BLaER1 treated with 17β-estradiol and CSF1 and Interleukin-3, amounts not matched to agents 10 nM and 100 nM (cell line): ENCODE measurements at regions not wholly inside any gene's neighbourhood (a gene's known extent, or its start where the extent isn't known, plus 50 kb on each side); places are given as distances from the start of the nearest gene placed in this dataset.

ENCODE experiments used
- H3K27ac ChIP-seq, 11 experiments: shearing (Covaris generic); formaldehyde crosslinking; 2 replicates each; pipeline ENCODE4 v1.8.1; 2022
- H3K27me3 ChIP-seq, 11 experiments: shearing (Covaris generic); formaldehyde crosslinking; 2 replicates each; pipeline ENCODE4 v1.8.1; 2022
- H3K36me3 ChIP-seq, 11 experiments: shearing (Covaris generic); formaldehyde crosslinking; 2 replicates each; pipeline ENCODE4 v1.8.1; 2022
- H3K4me1 ChIP-seq, 10 experiments: shearing (Covaris generic); formaldehyde crosslinking; 2 replicates each; pipeline ENCODE4 v1.8.1; 2022
- H3K4me2 ChIP-seq, 11 experiments: shearing (Covaris generic); formaldehyde crosslinking; 2 replicates each; pipeline ENCODE4 v1.8.1; 2022
- H3K4me3 ChIP-seq, 10 experiments: shearing (Covaris generic); formaldehyde crosslinking; 2 replicates each; pipeline ENCODE4 v1.8.1; 2022
- H3K9ac ChIP-seq, 11 experiments: shearing (Covaris generic); formaldehyde crosslinking; 2 replicates each; pipeline ENCODE4 v1.8.1; 2022
- H3K9me3 ChIP-seq, 11 experiments: shearing (Covaris generic); formaldehyde crosslinking; replicated peaks in 1 of 11; 2 replicates each; pipeline ENCODE4 v1.8.1; 2022
- H4K20me1 ChIP-seq, 11 experiments: shearing (Covaris generic); formaldehyde crosslinking; 2 replicates each; pipeline ENCODE4 v1.8.1; 2022
- Cebpa-rat ChIP-seq, 11 experiments: shearing (Covaris generic); IDR thresholded peaks; 2 replicates each; pipeline ENCODE4 v1.8.1; 2022

GRCh38 chr6:78810146-78810545 lies 57.2 kb upstream of the IRAK1BP1 start:
- no peaks in the 10 kb centered on the region for H3K9me3 ChIP-seq
- H3K4me2 ChIP-seq, result no peak overlapping the region
- H3K4me1 ChIP-seq, result no peaks in the 10 kb centered on the region
- TF ChIP-seq Cebpa-rat (IDR thresholded peaks at IDR 0.05), result no peak
- no peak overlapping the region for H3K9ac ChIP-seq
- no peaks in the 10 kb centered on the region for H3K36me3 ChIP-seq
- H3K27me3 ChIP-seq, result no peaks in the 10 kb centered on the region
- no peak overlapping the region for H3K4me3 ChIP-seq
- no peaks in the 10 kb centered on the region for H4K20me1 ChIP-seq
- H3K27ac ChIP-seq, result no peak overlapping the region

DNA sequence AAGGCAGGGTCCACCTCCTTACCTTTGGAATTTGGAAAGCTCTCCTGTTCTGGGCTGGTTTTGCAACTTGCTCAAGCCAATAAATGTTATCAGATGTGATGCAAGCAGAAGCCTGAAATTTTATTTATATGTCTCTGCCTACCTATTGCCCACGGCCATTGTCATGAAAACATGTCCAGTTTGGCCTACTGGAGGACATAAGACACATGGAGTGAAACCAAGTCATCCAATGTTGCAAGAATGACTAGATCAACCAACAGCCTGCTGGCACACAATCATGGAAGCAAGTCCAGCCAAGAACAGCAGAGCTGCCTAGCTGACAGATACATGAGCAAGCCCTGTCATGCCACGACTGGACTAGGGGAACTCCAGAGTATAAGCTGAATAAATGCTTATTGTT lies 56.7 kb upstream of the IRAK1BP1 start:
- H3K4me3 ChIP-seq, result no peak overlapping the region
- H4K20me1 ChIP-seq, result no peaks in the 10 kb centered on the region
- H3K4me2 ChIP-seq, result no peak overlapping the region
- H3K4me1 ChIP-seq, result no peaks in the 10 kb centered on the region
- H3K27ac ChIP-seq, result no peak overlapping the region
- no peaks in the 10 kb centered on the region for H3K9me3 ChIP-seq
- no peak overlapping the region for H3K9ac ChIP-seq
- TF ChIP-seq Cebpa-rat (IDR thresholded peaks at IDR 0.05), result no peak
- no peaks in the 10 kb centered on the region for H3K36me3 ChIP-seq
- no peaks in the 10 kb centered on the region for H3K27me3 ChIP-seq
